GM21367 (cell line): ENCODE measurements at regions not wholly inside any gene's neighbourhood (a gene's known extent, or its start where the extent isn't known, plus 50 kb on each side); places are given as distances from the start of the nearest gene placed in this dataset.

Experiments used
- ATAC-seq: cut with Tn5 transposase; IDR thresholded peaks from one replicate; pipeline ENCODE4 v1.9.1; 2021; ENCODE audit not compliant: unreplicated experiment

DNA sequence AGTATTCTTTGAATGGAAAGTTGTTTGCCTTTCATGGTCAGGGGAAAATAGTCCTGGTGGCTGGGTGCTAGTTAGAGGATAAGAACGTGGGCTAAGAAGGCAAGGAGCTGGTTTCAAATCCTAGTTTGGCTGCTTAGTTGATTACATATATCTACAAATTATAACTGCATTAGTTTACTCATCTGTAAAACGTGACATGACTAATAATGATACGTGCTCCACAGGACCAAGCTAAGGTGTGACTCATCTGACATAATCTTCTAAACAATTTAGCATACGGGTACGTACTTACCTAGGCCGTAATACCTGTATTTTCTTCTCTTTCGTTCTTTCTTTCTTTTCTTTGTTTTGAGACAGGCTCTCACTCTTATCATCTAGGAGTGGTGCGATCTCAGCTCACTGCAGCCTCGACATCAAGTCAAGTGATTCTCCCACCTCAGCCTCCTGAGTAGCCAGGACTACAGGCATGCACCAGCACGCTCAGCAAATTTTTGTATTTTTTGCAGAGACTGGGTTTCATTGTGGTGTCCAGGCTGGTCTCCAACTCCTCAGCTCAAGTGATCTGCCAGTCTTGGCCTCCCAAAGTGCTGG, 1274.2 kb upstream of the GJE1 start:
- no peak for ATAC-seq

DNA sequence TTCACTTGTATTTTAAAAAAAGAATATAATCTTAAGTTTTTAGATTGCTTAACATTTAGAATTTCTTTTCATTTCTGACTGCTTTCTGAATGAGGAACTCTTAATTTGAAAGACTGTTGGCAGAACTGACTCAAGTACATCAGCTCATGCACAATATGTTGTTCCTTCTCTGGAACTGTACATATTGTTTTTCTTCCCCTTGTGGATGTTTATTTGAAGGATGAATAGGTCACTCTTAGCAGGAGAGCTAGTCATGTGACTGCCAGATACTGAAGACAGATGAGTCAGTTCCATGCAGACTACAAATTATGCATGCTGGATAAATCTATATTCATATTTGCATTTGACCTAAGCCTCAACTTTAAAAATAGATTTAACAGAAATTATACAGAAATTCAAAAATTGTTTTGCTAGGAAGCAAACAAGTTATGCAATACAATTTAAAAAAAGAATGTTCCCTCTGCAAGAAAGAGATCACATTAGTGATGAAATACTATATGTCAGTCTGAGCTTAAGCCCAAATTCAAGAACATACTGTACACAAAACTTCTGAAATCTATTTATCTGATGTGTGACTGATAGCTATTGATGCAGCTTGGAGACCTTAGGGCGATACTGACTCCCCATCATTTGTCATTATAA, 1274.9 kb upstream of the GJE1 start:
- no peak for ATAC-seq

DNA sequence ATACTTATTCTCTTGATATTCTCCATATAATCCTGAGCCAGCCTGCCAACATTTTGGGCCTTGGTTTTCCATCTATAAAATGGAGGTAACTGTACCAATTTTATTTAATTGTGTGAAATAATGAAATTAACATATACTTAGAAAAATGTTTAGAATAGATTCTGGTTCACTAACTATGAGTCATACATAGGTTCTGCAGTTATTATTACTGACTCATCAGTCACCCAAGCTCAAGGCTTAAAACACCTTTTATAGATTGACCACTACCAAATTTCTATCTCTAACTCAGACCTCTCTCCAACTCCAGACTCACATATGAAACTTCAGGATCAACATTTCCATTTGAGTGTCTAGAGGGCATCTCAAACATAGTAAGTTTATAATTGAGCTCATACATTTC, 1277.2 kb upstream of the GJE1 start:
- ATAC-seq = no peak

DNA sequence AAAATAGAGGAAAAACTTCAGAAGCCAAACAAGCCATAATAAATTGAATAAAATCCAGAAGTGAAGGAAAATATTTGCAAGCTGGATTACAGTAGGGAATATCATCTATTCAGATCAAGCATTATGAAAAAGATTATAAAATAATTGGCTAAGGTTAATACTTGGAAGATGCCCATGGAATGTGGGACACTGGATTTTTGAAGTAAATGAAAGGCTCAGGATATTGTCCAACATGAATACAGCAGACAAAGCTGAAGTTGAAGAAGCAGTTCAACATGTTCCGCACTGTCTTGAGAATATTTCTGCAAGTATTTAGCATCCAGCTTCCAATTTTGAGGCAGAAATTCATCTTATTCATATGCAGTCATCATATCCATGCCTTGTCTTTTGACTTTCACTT, 1278.4 kb upstream of the GJE1 start:
- ATAC-seq = no peak

DNA sequence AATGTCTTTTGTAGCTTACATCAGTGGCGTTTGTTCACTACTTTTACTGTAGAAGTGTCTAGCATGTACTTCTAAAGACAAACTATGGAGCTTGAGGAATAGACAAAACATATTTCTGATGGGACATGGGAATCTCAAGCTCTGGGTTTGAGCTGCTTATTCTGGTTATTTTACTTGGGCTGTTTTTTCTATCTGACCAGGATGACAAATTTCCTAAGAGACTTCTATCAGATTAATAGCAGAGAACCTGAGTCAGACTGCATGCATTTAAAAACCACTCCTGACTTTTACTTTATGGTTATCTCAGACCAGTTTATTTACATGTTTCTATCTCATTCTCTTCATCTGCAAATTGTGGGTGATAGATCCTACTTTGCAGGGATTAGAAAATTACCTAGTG, 1282.3 kb upstream of the GJE1 start:
- ATAC-seq = no peak

DNA sequence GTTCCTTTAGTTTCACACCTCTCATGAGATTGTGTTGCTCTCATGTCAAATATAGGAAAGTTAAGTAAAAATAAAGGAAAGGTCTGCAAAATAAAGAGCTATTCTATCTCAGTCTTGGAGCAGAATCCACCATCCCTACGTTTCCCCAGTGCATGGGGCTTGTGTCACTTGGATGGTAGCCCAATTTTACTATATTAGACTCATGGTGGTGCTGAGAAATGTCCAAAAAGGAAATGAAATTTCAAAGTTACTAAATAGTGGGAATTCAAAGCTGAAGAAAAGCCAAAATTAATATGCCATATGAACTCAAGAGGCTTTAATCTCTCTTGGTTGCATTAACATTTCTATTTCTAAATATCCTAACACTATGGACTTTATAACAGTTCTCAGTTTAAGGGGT, 1283.3 kb upstream of the GJE1 start:
- no peak for ATAC-seq

DNA sequence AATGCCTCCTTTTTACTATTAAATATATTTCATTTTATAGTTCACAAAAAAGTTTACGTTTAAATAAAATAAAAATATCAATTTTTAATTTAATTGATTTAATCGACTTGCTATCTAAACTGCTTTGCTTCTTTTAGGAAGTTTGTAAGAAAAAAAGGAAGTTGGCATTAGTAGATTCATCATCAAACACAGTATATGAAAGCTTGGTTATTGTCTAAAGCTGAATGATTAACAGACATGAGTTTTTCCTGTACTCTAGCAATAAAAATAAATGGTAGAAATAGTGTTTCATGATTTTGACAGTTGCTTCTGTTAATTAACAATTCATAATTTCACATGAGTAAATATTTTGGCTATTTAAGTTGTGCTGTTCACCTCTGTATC, 1285.5 kb upstream of the GJE1 start:
- no peak for ATAC-seq

DNA sequence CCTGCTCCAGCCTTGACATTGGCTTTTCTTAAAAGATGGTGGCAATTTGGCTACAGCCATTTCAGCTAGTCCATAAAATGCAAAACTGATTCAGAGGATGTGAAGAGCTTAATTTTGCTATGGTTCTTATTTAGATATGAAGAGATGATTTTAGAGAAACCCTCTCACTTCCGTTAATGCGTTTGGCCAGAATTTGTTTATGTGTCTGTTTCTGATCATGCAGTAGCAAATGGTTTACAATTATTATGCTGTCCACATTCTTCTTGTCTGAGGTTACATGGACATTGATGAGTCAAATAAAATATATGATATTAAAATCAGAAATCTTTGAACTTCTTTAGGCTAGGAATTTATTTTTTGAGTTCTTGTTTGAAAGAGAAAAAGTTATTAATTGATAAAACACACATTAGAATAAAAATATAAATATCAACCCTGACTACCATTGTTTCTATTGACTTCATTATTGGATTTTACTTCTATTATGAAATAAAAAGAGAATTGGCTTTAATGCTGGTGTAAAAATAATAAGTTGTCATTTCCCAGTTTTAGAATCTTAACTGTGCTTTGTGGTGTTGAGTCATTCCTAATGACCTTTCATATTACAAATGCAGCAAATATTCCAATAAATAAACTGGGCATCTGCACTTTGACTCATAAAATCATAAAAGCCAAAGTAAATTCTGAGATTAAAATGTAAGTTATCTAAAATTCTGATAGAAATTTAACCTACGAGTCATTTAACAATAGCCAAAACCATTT, 1286.0 kb upstream of the GJE1 start:
- no peak for ATAC-seq

DNA sequence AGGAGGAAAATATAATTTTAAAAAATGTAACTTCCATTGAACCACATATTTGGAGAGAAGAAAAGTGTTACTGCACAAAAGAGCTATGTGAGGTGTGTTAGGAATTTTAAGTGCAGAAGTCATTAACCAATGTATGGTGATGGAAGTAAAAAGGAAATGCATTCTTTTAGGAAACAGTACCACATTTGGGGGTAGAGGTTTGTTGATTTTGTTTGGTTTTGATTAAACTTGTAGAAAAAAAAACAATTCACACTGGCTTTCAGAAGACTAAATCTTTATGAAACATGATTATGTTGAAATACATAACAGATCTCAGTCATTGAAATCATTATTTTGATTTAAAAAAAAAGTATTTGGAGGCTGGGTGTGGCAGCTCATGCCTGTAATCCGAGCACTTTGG, 1287.0 kb upstream of the GJE1 start:
- no peak for ATAC-seq

DNA sequence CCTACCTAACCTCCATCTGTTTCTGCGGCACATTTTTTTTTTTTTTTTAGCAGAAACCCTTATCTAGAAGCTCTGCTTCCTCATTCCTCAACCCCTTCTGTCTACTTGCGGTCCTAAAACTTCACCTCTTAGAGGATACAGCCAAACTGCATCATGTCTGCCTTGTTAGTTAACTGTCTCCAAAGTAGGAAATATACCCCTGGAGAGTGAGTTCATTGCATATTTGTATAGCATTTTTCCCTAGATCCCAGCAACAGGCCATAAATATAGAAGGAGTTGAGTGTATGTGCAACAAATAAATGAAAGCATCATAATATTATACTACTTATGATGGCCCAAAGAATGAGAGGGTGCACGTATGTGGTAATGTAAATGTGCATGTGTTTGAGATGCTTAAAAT, 1288.6 kb upstream of the GJE1 start:
- no peak for ATAC-seq

DNA sequence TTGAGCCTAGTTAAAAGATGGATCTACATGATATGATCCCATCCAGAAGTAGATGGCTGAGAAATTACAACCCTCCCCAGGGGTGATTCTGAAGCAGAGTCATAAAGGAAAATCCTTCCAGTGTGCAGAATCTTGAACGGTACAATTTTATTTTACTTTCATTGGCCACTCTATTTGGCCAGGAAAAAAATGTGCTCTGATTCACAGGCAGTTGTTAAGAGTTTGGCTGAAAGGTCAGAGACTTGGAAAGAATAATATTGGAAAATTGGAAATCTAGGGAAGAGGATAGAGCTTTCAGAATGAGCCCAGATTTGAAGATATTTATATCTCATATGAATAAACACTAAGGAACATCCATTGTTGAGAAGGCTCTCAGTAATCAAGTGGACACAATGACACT, 1299.3 kb upstream of the GJE1 start:
- ATAC-seq = no peak

DNA sequence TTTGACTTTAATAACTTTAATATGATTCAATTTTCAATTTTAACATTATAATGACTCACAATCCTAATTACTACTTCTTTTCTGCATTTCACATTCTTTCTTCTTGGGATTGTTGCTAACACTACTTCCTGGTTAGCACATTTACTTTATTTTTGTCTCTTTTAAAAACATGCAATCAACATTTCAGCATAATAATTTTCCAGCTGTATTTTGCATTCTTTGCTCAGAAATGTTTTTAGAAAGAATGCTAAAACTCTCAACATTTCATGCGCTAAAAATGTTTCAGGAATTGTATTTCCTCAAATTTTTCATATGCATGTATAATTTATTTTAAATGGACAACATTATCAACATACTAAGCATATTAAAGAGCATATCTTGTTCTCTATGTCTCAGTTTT, 1302.1 kb upstream of the GJE1 start:
- no peak for ATAC-seq

DNA sequence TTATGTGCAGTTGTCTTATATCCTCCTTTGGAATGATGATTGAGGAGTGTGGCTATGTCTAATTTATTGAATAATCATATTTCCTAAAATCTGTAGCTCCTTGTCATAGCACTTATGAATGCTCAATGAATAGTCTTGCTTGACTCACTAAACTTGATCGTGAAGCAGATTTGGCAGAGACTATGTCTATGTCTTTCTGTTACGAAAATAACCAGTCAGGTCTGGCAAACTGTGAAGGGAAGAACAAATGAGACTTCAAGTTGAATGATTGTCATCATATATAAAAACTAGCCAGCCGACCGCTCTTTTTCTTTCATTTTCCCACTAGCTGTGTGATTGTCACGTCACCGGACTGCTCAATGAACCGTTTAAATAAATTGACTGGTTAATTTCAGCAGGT, 1303.9 kb upstream of the GJE1 start:
- ATAC-seq = no peak

DNA sequence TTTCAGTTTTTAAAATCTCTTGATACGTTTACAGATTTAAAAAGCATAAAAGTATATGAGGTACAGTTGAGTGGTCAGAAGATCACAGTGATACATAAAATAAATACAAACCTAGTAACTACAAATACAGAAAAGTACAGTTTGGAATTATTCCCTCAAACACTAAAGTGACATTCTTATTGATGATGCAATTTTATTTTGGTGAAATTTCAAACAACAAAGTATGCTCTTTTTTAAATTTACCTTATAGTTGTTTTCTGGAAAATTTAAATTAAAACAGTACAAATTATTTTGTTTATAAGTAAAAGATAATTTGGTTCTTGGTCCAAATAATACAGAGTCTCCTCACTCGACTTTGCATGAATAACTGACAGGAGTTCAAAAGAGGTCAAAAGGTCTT, 1305.1 kb upstream of the GJE1 start:
- ATAC-seq = no peak

DNA sequence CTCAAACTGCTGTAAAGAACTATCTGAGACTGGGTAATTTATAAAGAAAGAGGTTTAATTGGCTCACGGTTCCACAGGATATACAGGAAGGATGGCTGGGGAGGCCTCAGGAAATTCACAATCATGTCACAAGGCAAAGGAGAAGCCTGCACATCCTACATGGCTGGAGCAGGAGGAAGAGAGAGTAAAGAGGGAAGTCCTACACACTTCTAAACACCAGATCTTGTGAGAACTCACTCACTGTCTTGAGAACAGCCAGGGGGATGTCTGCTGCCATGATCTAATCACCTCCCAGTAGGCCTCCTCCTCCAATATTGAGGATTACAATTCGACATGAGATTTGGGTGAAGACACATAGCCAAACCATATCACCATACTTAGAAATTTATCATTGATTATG, 1307.0 kb upstream of the GJE1 start:
- ATAC-seq = no peak

DNA sequence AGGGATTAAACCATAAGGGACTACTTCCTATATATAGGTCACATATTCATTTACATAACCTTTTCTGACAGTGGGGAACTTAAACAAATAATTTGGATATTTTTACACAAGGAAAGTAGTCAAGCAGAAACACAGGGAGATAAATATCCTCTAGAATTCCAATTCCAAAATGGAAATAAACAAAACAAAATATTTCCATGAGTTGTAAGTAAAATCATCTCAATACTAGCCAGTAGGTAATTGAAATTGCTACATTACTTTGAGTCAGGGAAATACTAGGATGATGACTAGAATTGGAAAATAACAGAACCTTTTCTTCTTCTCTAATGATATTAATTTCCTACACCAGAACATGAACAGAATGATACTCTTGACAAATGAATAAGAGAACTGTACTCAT, 1308.1 kb upstream of the GJE1 start:
- no peak for ATAC-seq

DNA sequence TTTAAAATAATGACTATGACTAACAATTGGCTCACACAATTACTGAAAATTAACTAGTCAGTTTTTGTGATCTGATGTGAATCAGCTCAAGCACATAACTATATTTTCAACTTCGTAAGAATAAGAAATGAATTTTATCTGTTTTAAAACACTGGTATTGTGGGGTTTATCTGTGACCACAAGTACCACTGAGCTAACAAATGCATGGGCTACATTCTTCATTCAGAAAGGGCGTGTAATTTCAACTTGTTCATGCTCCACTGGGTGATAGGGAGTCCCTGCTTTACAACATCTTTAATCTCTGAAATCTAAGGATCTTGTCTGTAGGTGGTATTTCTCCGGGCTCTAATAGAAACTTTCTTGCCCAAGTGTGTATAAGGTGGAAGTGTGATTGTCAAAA, 1311.5 kb upstream of the GJE1 start:
- no peak for ATAC-seq

DNA sequence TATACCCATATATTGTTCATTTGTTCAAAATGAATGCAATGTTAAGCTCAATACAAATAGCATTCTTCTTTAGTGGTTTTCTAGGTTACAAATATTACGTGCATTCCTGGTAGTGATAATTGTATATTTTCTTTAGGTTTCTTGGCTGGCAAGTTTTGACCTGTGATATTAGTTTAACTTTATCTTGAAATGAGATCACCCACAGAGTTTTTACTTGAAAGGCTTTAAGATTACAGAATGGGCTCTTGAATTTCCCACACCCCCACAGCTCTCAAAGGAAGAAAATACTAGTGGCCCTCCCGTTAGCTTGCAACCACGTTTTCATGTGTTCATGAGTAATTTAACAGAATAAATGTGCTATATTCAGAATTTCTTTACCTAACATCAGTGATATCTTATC, 1315.5 kb upstream of the GJE1 start:
- no peak for ATAC-seq

DNA sequence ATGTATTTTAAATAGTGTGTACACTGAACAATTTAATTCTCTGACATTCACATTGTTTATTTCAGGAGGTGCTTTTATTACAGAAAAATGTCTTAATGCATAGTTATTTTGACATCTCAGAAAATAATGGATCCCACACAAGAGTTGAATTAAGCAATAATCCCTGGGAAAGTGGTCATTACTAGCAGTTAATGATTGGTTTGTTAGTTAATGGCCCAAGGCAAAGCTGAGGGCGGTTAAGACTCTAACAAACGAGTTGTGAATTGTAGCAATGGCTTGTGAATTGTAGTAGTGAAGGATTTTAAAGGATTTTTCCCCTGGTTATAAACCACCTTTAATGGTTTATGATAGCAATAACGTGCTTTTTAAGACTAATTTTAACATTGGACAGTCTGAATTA, 1316.0 kb upstream of the GJE1 start:
- no peak for ATAC-seq

DNA sequence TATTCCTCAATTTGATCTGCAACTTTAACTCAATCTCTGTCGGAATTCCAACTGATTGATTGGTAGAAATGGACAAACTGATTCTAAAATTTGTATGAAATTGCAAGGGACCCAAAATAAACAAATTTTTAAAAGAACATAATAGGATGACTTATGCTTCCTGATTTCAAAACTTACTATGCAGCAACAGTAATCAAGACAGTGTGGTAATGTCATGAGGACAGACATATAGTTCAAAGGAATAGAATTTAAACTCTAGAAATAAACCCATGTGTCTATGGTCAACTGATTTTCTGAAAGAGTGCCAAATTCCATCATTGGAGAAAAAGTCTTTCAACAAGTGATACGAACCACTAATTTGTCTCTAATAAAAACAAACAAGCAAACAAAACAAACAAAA, 1320.1 kb upstream of the GJE1 start:
- ATAC-seq = no peak

DNA sequence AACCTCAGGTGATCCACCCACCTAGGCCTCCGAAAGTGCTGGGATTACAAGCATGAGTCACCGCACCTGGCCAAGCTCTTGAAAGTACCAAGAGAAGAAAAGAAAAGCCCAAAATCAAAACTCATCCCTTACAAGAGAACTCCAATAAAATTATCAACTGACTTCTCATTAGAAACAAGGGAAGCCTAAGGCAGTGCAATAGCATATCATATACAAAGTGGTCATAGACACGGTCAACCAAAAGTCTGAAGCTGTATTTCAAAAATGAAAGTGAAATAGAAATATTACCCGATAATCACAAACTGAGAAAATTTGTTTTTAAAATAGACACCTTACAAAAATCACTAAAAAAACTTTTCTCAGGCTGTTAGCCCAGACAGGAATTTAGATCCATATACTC, 1321.1 kb upstream of the GJE1 start:
- no peak for ATAC-seq

DNA sequence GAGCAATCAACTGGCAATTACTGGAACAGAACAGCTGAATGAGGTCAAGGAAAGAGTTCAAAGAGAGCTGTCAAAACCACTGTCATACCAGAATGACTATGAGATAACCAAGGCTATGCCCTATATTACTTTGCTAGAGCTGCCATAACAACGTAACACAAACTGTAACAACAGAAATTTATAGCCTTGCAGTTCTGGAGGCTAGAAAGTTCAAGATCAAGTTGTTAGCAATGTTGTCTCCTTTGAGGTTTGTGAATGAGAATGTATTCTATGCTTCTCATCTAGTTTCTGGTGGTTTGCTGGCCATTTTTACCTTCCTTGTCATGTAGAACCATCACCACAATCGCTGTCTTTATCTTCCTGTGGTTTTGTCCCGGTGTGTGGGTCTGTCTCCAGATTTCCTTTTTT, 1323.0 kb upstream of the GJE1 start:
- ATAC-seq = peak; percentile 57

DNA sequence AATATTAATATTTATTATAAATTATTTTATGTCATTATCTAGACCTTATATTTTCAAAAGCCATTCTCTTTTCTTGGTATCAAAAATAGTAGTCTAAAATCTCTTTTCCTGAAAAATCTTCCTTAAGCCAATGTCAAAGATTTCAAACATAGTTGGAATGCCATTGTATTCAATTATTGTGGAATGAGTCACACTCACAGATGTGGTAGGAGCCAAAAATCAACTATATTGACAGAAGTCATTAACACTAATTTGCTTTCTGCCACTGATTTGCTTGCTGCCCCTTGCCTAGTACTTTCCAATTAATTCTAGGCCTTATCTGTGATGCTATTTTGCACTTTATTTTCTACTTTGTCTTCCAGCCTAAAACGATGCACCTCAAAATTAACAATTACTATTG, 1326.3 kb upstream of the GJE1 start:
- ATAC-seq = no peak
